A549 (cell line): ENCODE measurements at regions not wholly inside any gene's neighbourhood (a gene's known extent, or its start where the extent isn't known, plus 50 kb on each side); places are given as distances from the start of the nearest gene placed in this dataset.

ENCODE experiments used
- ATAC-seq, 2 experiments: fragments of 200-7000 bp in 1 of 2; fragments of >200 bp in 1 of 2; cut with Nextera tagmentation in 1 of 2; cut with Tn5 transposase in 1 of 2; 3 replicates each; pipeline versions ENCODE4 v1.8.0 to v1.9.1; 2018 to 2020; ENCODE audit warnings: mild to moderate bottlenecking in 1 of 2, moderate library complexity in 1 of 2
- CTCF ChIA-PET: fragments of 300-600 bp; sonication (Branson Sonifier 250); formaldehyde crosslinking; extraction: SDS; loops from one replicate; lab custom pipeline; 2021; ENCODE audit warnings: antibody characterized with exemption, inconsistent platforms; lab: Yijun Ruan, JAX
- POLR2A ChIA-PET: fragments of 350-600 bp; formaldehyde crosslinking; extraction: SDS; loops from one replicate; lab custom pipeline; 2021; ENCODE audit warnings: antibody characterized with exemption, inconsistent platforms; lab: Yijun Ruan, JAX
- DNase-seq, 2 experiments: peaks; one replicate each; pipeline versions ENCODE4 v3.0.0 to v3.0.0-alpha.2; 2011 to 2016; ENCODE audit warnings: low read depth in 1 of 2, low spot score in 1 of 2
- FAIRE-seq: peaks from 2 replicates; lab custom pipeline; 2011; peaks lifted over from hg19 to GRCh38; lab: Jason Lieb, UNC
- H3K27ac ChIP-seq, 2 experiments: fragments of >200 bp; sonication (Bioruptor Twin); formaldehyde crosslinking; 3 replicates each; pipeline ENCODE4 v1.5.1; 2016 to 2017
- H3K4me1 ChIP-seq: fragments of >200 bp; sonication (Bioruptor Twin); formaldehyde crosslinking; 3 replicates; pipeline ENCODE4 v1.6.1; 2016
- H3K4me2 ChIP-seq: fragments of >200 bp; sonication (Bioruptor Twin); formaldehyde crosslinking; 3 replicates; pipeline ENCODE4 v1.6.1; 2016
- H3K4me3 ChIP-seq: fragments of >200 bp; sonication (Bioruptor Twin); formaldehyde crosslinking; 3 replicates; pipeline ENCODE4 v1.5.1; 2016
- H3K9me3 ChIP-seq: fragments of >200 bp; sonication (Bioruptor Twin); formaldehyde crosslinking; 3 replicates; pipeline ENCODE4 v1.6.1; 2016
- ATOH8 ChIP-seq: fragments of 250-450 bp; sonication (Bioruptor Pico); IDR thresholded peaks from 2 replicates; pipeline ENCODE4 v1.5.0; 2020; ENCODE audit warnings: low read depth, mild to moderate bottlenecking, moderate library complexity
- CBX2 ChIP-seq: fragments of 200-600 bp; sonication (generic); IDR thresholded peaks from 2 replicates; pipeline ENCODE4 v1.6.1; 2016; ENCODE audit warnings: low read depth, mild to moderate bottlenecking, borderline replicate concordance
- CBX8 ChIP-seq: fragments of 200-600 bp; sonication (generic); IDR thresholded peaks from 2 replicates; pipeline ENCODE4 v1.6.1; 2016
- CHD2 ChIP-seq: fragments of 150-350 bp; IDR thresholded peaks from 2 replicates; pipeline ENCODE4 v1.6.1; 2014; ENCODE audit warnings: low read length; ENCODE audit not compliant: partially characterized antibody
- CHD4 ChIP-seq: fragments of 200-600 bp; sonication (generic); IDR thresholded peaks from 2 replicates; pipeline ENCODE4 v1.6.1; 2016; ENCODE audit warnings: antibody characterized with exemption, mild to moderate bottlenecking, borderline replicate concordance
- CTCF ChIP-seq: fragments of >200 bp; sonication (Bioruptor Twin); formaldehyde crosslinking; IDR thresholded peaks from 3 replicates; pipeline ENCODE4 v1.5.1; 2016
- E2F6 ChIP-seq: IDR thresholded peaks from 2 replicates; pipeline ENCODE4 v1.6.1; 2012; ENCODE audit warnings: low read depth, borderline replicate concordance
- EHF ChIP-seq: fragments of 250-450 bp; sonication (Bioruptor Pico); IDR thresholded peaks from 2 replicates; pipeline ENCODE4 v1.5.0; 2020; ENCODE audit warnings: mild to moderate bottlenecking
- EHMT2 ChIP-seq: fragments of 200-600 bp; sonication (generic); IDR thresholded peaks from 2 replicates; pipeline ENCODE4 v1.6.1; 2016; ENCODE audit warnings: antibody characterized with exemption, low read depth, mild to moderate bottlenecking, moderate library complexity
- ESRRA ChIP-seq: fragments of 150-350 bp; IDR thresholded peaks from 2 replicates; pipeline ENCODE4 v1.6.1; 2014; ENCODE audit warnings: mild to moderate bottlenecking, low read length, borderline replicate concordance
- GATA3 ChIP-seq: IDR thresholded peaks from 2 replicates; pipeline ENCODE4 v1.6.1; 2012; ENCODE audit warnings: borderline replicate concordance
- HDAC2 ChIP-seq: fragments of 200-600 bp; sonication (generic); IDR thresholded peaks from 2 replicates; pipeline ENCODE4 v1.6.1; 2016
- HES2 ChIP-seq: fragments of >200 bp; sonication (Bioruptor Twin); formaldehyde crosslinking; IDR thresholded peaks from 2 replicates; pipeline ENCODE4 v1.6.1; 2016
- HOXA7 ChIP-seq: fragments of 250-450 bp; sonication (Bioruptor Pico); IDR thresholded peaks from 2 replicates; pipeline ENCODE4 v1.5.0; 2020; ENCODE audit warnings: mild to moderate bottlenecking, moderate library complexity
- HOXB13 ChIP-seq: fragments of 250-450 bp; sonication (Bioruptor Pico); IDR thresholded peaks from 2 replicates; pipeline ENCODE4 v1.5.0; 2020; ENCODE audit warnings: low read depth, mild to moderate bottlenecking, moderate library complexity
- JUN ChIP-seq, 2 experiments: fragments of >200 bp; sonication (Bioruptor Twin); formaldehyde crosslinking; IDR thresholded peaks; 2 replicates in 1 of 2; 3 replicates in 1 of 2; pipeline ENCODE4 v1.6.1; 2016 to 2017
- JUNB ChIP-seq: fragments of >200 bp; sonication (Bioruptor Twin); formaldehyde crosslinking; IDR thresholded peaks from 2 replicates; pipeline ENCODE4 v1.6.1; 2016
- KDM1A ChIP-seq: fragments of 200-600 bp; sonication (generic); IDR thresholded peaks from 2 replicates; pipeline ENCODE4 v1.6.1; 2016; ENCODE audit warnings: low read depth, mild to moderate bottlenecking
- KDM5A ChIP-seq: fragments of 200-600 bp; sonication (generic); IDR thresholded peaks from 2 replicates; pipeline ENCODE4 v1.6.1; 2016; ENCODE audit warnings: antibody characterized with exemption, mild to moderate bottlenecking
- MYC ChIP-seq: IDR thresholded peaks from 2 replicates; pipeline ENCODE4 v1.6.1; 2012; ENCODE audit warnings: mild to moderate bottlenecking, inconsistent platforms, low read length, improper control_type of control experiment, borderline replicate concordance
- NFE2L2 ChIP-seq: fragments of 150-350 bp; conservative IDR thresholded peaks from 2 replicates; pipeline ENCODE4 v1.6.1; 2014; ENCODE audit warnings: low read length
- NPAS2 ChIP-seq: fragments of 250-450 bp; sonication (Bioruptor Pico); IDR thresholded peaks from 2 replicates; pipeline ENCODE4 v1.8.0; 2022; ENCODE audit warnings: mild to moderate bottlenecking, moderate library complexity, borderline replicate concordance
- POLR2A ChIP-seq: IDR thresholded peaks from 2 replicates; pipeline ENCODE4 v1.6.1; 2012; ENCODE audit warnings: mild to moderate bottlenecking, low read length
- RAD21 ChIP-seq, 2 experiments: fragments of >200 bp in 1 of 2; sonication (Bioruptor Twin) in 1 of 2; formaldehyde crosslinking in 1 of 2; IDR thresholded peaks in 1 of 2; conservative IDR thresholded peaks in 1 of 2; 2 replicates in 1 of 2; 3 replicates in 1 of 2; pipeline ENCODE4 v1.6.1; 2012 to 2018; ENCODE audit warnings: inconsistent platforms in 1 of 2
- REST ChIP-seq: fragments of 200-600 bp; sonication (generic); IDR thresholded peaks from 2 replicates; pipeline ENCODE4 v1.6.1; 2016; ENCODE audit warnings: antibody characterized with exemption, mild to moderate bottlenecking, moderate library complexity
- SMC3 ChIP-seq: fragments of >200 bp; sonication (Bioruptor Twin); formaldehyde crosslinking; IDR thresholded peaks from 3 replicates; pipeline ENCODE4 v1.6.1; 2018; ENCODE audit warnings: inconsistent platforms
- SREBF2 ChIP-seq: fragments of 450-650 bp; IDR thresholded peaks from 2 replicates; pipeline ENCODE4 v1.6.1; 2014; ENCODE audit warnings: mild to moderate bottlenecking, moderate library complexity
- TP53 ChIP-seq: fragments of 250-450 bp; sonication (Bioruptor Pico); IDR thresholded peaks from 2 replicates; pipeline ENCODE4 v1.5.0; 2021; ENCODE audit warnings: mild to moderate bottlenecking, moderate library complexity
- USF2 ChIP-seq: fragments of 450-650 bp; IDR thresholded peaks from 2 replicates; pipeline ENCODE4 v1.6.1; 2014; ENCODE audit warnings: antibody characterized with exemption
- ZFP36 ChIP-seq: fragments of 450-650 bp; IDR thresholded peaks from 2 replicates; pipeline ENCODE4 v1.6.1; 2014; ENCODE audit warnings: borderline replicate concordance; ENCODE audit not compliant: partially characterized antibody
- ZSCAN20 ChIP-seq: fragments of 250-450 bp; sonication (Bioruptor Pico); IDR thresholded peaks from 2 replicates; pipeline ENCODE4 v1.8.0; 2022; ENCODE audit warnings: mild to moderate bottlenecking, moderate library complexity
- WGBS: methylation state at CpG from one replicate; pipeline ENCODE4 v1.1.6; 2017; ENCODE audit errors: missing lambda C conversion rate; 5-methylcytosine and 5-hydroxymethylcytosine counted together

- ATAC-seq, result no peak
- Histone ChIP-seq H3K4me3 (no peak overlapping the region), H3K4me1 (no peaks in the 10 kb centered on the region), H3K4me2 (no peak overlapping the region), H3K9me3 (no peaks in the 10 kb centered on the region), H3K27ac (no peak overlapping the region)
- ChIA-PET CTCF (no interaction called here), POLR2A (no interaction called here)
- TF ChIP-seq HDAC2 (no peak), TP53 (no peak), RAD21 (conservative IDR thresholded peaks at IDR 0.05 in 1 of 2, IDR thresholded peaks at IDR 0.05 in 1 of 2) (no peak), NFE2L2 (no peak), NPAS2 (no peak), CTCF (no peak), SMC3 (no peak), SREBF2 (no peak), ZFP36 (no peak), MYC (no peak), REST (no peak), USF2 (no peak), JUN (IDR thresholded peaks at IDR 0.05) (no peak), HOXB13 (CRISPR knock-in tag) (no peak), E2F6 (no peak), JUNB (no peak), EHMT2 (no peak), HES2 (no peak), CBX2 (no peak), ZSCAN20 (no peak)
- WGBS, result 0% methylated on average over 3 of the region's 3 CpGs
- no peak for DNase-seq
- FAIRE-seq, result no peak
These were observed 427.4 kb downstream of the TTLL7 start for GRCh38 chr1:83571536-83571935.

GRCh38 chr1:83561346-83561745, 437.6 kb downstream of the TTLL7 start:
- TF ChIP-seq SMC3 (no peak), CHD2 (no peak), GATA3 (no peak), CBX8 (no peak), POLR2A (no peak), CHD4 (no peak), USF2 (no peak), EHMT2 (no peak), ATOH8 (no peak), ESRRA (no peak), KDM5A (no peak), HOXA7 (CRISPR knock-in tag) (no peak), TP53 (no peak), KDM1A (no peak), EHF (no peak)
- TF ChIP-seq, all 56 proteins: peak for 0
- DNase-seq (no peak), FAIRE-seq (no peak), ATAC-seq (no peak)
- 56% methylated on average over 2 of the region's 2 CpGs for WGBS
- no peaks in the 10 kb centered on the region for H3K4me1 ChIP-seq
- ChIA-PET POLR2A (no interaction called here), CTCF (interaction anchor here (0.5 kb wide), 1 partner anchor 41 kb away, joined by 3 read pairs; no protein-coding TSS in a partner anchor)
- no peak overlapping the region for H3K4me2 ChIP-seq
- H3K9me3 ChIP-seq, result no peaks in the 10 kb centered on the region
- no peak overlapping the region for H3K27ac ChIP-seq
- H3K4me3 ChIP-seq, result no peak overlapping the region
